AG04449 (cell line): ENCODE measurements at regions not wholly inside any gene's neighbourhood (a gene's known extent, or its start where the extent isn't known, plus 50 kb on each side); places are given as distances from the start of the nearest gene placed in this dataset.

ENCODE experiments used
- CTCF ChIA-PET: fragments of 350-600 bp; formaldehyde crosslinking; extraction: SDS; loops from one replicate; lab custom pipeline; 2021; ENCODE audit warnings: antibody characterized with exemption; lab: Yijun Ruan, JAX
- POLR2A ChIA-PET: fragments of 400-600, 350-600 bp; formaldehyde crosslinking; extraction: SDS; loops from one replicate; lab custom pipeline; 2020; ENCODE audit warnings: antibody characterized with exemption, inconsistent platforms; lab: Yijun Ruan, JAX
- DNase-seq: peaks from one replicate; pipeline ENCODE4 v3.0.0-alpha.2; 2010; ENCODE audit warnings: low read depth, low spot score
- H3K4me3 ChIP-seq: 2 replicates; pipeline ENCODE4 v1.5.1; 2011; ENCODE audit warnings: low read depth, mild to moderate bottlenecking, control low read depth, low read length
- CTCF ChIP-seq: IDR thresholded peaks from one replicate; pipeline ENCODE4 v1.5.1; 2011; ENCODE audit warnings: mild to moderate bottlenecking, moderate library complexity, low read length, control low read depth, inconsistent platforms; ENCODE audit not compliant: insufficient read depth; ENCODE audit errors: missing control alignments

- DNase-seq = no peak
- TF ChIP-seq CTCF = no peak
- ChIA-PET CTCF (interaction anchor here (1.3 kb wide), 1 partner anchor 22 kb away, joined by 3 read pairs; no protein-coding TSS in a partner anchor), POLR2A (no interaction called here)
- no peak overlapping the region for H3K4me3 ChIP-seq
Measured at GRCh38 chr2:219766658-219767057, 139.2 kb downstream of the SLC4A3 start.

- no peak for TF ChIP-seq CTCF
- CTCF ChIA-PET = no interaction called here
- POLR2A ChIA-PET = no interaction called here
- peak; percentile 9 for DNase-seq
- H3K4me3 ChIP-seq = no peak overlapping the region
Measured at GRCh38 chr2:219769090-219769910, 141.9 kb downstream of the SLC4A3 start.

GRCh38 chr2:219772103-219772635 lies 144.7 kb downstream of the SLC4A3 start:
- POLR2A ChIA-PET = no interaction called here

GRCh38 chr2:219772697-219773096 lies 145.3 kb downstream of the SLC4A3 start:
- CTCF ChIA-PET = no interaction called here
- no peak for TF ChIP-seq CTCF

More at GRCh38 chr2:219772103-219772635, 144.7 kb downstream of the SLC4A3 start:
- CTCF ChIA-PET = no interaction called here
- DNase-seq = no peak
- no peak overlapping the region for H3K4me3 ChIP-seq
- no peak for TF ChIP-seq CTCF

GRCh38 chr2:219775506-219775905 lies 148.1 kb downstream of the SLC4A3 start:
- DNase-seq = no peak
- POLR2A ChIA-PET = no interaction called here

More at GRCh38 chr2:219772697-219773096, 145.3 kb downstream of the SLC4A3 start:
- POLR2A ChIA-PET = no interaction called here
- H3K4me3 ChIP-seq = no peak overlapping the region
- no peak for DNase-seq

More at GRCh38 chr2:219775506-219775905, 148.1 kb downstream of the SLC4A3 start:
- CTCF ChIA-PET = no interaction called here
- no peak overlapping the region for H3K4me3 ChIP-seq
- no peak for TF ChIP-seq CTCF
